Thoracic aorta (tissue), 2 donors: ENCODE measurements at regions not wholly inside any gene's neighbourhood (a gene's known extent, or its start where the extent isn't known, plus 50 kb on each side); places are given as distances from the start of the nearest gene placed in this dataset.

Experiments used
- ATAC-seq: fragments of 150-250 bp; one replicate; pipeline ENCODE4 v1.8.0; 2017; ENCODE audit warnings: low read depth; ENCODE audit not compliant: insufficient number of reproducible peaks, low FRiP score
- DNase-seq: peaks from one replicate; pipeline ENCODE4 v3.0.0-alpha.2; 2020; ENCODE audit warnings: low spot score
- H3K27ac ChIP-seq, 2 donors: fragments of 200-600 bp; sonication (generic); 1 replicate in 1 of 2; 2 replicates in 1 of 2; pipeline ENCODE4 v1.5.1; 2016; ENCODE audit warnings: mild to moderate bottlenecking in 2 of 2, moderate library complexity in 2 of 2
- H3K27me3 ChIP-seq: fragments of 200-600 bp; sonication (generic); replicated peaks from 2 replicates; pipeline ENCODE4 v1.6.0; 2016; ENCODE audit warnings: mild to moderate bottlenecking; ENCODE audit not compliant: insufficient read depth
- H3K36me3 ChIP-seq: fragments of 200-600 bp; sonication (generic); one replicate; pipeline ENCODE4 v1.5.1; 2016
- H3K4me1 ChIP-seq, 2 donors: fragments of 200-600 bp; sonication (generic); 1 replicate in 1 of 2; 2 replicates in 1 of 2; pipeline versions ENCODE4 v1.5.1 to v1.6.0; 2016; ENCODE audit warnings: low read depth in 2 of 2, mild to moderate bottlenecking in 1 of 2; ENCODE audit not compliant: control insufficient read depth in 1 of 2
- H3K4me3 ChIP-seq: fragments of 200-600 bp; sonication (generic); 2 replicates; pipeline ENCODE4 v1.5.1; 2016; ENCODE audit warnings: mild to moderate bottlenecking
- H3K9me3 ChIP-seq: fragments of 200-600 bp; sonication (generic); 2 replicates; pipeline ENCODE4 v1.5.1; 2016
- TF ChIP-seq, protein P1 (sequence below): fragments of 200-600 bp; sonication (generic); IDR thresholded peaks from one replicate; pipeline ENCODE4 v1.5.1; 2019; ENCODE audit warnings: antibody characterized with exemption

DNA sequence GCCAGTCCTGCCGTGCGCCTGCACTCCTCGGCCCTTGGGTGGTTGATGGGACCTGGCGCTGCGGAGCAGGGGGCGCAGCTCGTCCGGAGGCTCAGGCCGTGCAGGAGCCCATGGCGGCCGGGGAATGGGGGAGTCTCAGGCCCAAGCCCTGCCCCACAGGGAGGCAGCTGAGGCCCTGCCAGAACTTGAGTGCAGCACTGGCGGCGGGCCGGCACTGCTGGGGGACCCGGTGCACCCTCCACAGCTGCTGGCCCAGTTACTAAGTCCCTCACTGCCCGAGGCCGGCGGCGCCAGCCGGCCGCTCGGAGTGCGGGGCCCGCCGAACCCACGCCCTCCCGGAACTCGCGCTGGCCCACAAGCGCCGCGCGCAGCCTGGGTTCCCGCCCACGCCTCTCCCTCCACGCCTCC, 190.9 kb upstream of the MME start:
- no peak for DNase-seq
- Histone ChIP-seq H3K27ac (no peak overlapping the region), H3K36me3 (no peaks in the 10 kb centered on the region), H3K4me1 (peaks cover 0 to 13% of the 10 kb centered on the region in 2 donors), H3K27me3 (no peaks in the 10 kb centered on the region), H3K9me3 (no peaks in the 10 kb centered on the region), H3K4me3 (no peak overlapping the region)
- TF ChIP-seq, protein P1, sequence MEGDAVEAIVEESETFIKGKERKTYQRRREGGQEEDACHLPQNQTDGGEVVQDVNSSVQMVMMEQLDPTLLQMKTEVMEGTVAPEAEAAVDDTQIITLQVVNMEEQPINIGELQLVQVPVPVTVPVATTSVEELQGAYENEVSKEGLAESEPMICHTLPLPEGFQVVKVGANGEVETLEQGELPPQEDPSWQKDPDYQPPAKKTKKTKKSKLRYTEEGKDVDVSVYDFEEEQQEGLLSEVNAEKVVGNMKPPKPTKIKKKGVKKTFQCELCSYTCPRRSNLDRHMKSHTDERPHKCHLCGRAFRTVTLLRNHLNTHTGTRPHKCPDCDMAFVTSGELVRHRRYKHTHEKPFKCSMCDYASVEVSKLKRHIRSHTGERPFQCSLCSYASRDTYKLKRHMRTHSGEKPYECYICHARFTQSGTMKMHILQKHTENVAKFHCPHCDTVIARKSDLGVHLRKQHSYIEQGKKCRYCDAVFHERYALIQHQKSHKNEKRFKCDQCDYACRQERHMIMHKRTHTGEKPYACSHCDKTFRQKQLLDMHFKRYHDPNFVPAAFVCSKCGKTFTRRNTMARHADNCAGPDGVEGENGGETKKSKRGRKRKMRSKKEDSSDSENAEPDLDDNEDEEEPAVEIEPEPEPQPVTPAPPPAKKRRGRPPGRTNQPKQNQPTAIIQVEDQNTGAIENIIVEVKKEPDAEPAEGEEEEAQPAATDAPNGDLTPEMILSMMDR, result no peak
- ATAC-seq, result no peak

DNA sequence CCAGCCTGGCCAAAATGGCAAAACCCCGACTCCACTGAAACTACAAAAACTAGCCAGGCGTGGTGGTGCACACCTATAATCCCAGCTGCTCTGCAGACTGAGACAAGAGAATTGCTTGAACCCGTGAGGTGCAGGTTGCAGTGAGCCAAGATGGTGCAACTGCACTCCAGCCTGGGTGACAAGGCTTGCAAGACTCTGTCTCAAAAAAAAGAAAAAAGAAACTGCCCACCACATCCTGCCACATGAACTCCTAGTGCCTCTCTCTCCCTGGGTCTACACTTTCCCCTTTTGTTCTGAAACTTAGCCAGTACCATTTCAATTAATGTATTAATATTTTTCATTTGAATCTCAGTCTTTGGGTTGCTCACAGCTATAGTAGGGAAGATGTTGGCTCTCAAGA, 192.2 kb upstream of the MME start:
- TF ChIP-seq, protein P1, result no peak
- no peaks in the 10 kb centered on the region for H3K9me3 ChIP-seq
- DNase-seq (no peak), ATAC-seq (no peak)
- no peaks in the 10 kb centered on the region for H3K36me3 ChIP-seq
- no peak overlapping the region for H3K27ac ChIP-seq
- peaks cover 0 to 13% of the 10 kb centered on the region in 2 donors for H3K4me1 ChIP-seq
- no peak overlapping the region for H3K4me3 ChIP-seq
- H3K27me3 ChIP-seq, result no peaks in the 10 kb centered on the region

DNA sequence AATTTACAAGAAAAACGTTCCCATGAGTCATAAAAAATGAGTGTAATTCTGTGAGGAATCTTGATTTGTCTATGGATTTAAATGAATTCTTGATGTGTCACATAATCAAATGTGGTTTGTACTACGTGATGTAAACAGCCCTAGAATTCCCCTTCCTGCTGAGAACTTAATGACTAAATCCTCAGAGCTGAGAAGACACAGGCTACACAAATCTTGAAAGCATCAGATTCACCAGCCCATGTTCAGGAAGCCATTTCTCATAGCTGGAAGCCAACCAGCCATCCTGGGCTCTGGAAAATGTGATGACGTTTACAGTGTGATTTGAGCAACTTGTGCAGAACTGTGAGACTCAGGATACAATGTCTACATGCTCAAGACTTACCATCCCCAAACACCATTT, 193.7 kb upstream of the MME start:
- Histone ChIP-seq H3K4me3 (no peak overlapping the region), H3K27me3 (no peaks in the 10 kb centered on the region), H3K27ac (no peak overlapping the region), H3K36me3 (no peaks in the 10 kb centered on the region), H3K4me1 (peaks cover 0 to 13% of the 10 kb centered on the region in 2 donors), H3K9me3 (no peaks in the 10 kb centered on the region)
- DNase-seq, result no peak
- no peak for ATAC-seq
- TF ChIP-seq, protein P1, result no peak

DNA sequence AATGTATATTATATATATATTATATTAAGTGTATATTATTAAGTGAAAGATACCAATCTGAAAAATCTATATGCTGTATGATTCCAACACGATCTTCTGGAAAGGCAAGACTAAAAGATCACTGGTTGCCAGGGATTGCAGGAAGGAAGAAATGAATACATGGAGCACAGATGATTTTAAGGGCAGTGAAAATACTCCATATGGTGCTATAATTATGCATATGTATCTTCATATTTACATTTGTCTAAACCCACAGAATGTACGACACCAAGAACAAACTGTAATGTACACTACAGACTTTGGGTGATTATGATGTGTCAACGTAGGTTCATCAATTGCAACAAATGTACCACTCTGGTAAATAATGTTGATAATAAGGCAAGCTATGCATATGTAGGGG, 194.7 kb upstream of the MME start:
- TF ChIP-seq, protein P1, result no peak
- Histone ChIP-seq H3K4me3 (no peak overlapping the region), H3K9me3 (no peaks in the 10 kb centered on the region), H3K27me3 (no peaks in the 10 kb centered on the region), H3K36me3 (no peaks in the 10 kb centered on the region), H3K27ac (no peak overlapping the region), H3K4me1 (peaks cover 0 to 4% of the 10 kb centered on the region in 2 donors)
- DNase-seq (no peak), ATAC-seq (no peak)

DNA sequence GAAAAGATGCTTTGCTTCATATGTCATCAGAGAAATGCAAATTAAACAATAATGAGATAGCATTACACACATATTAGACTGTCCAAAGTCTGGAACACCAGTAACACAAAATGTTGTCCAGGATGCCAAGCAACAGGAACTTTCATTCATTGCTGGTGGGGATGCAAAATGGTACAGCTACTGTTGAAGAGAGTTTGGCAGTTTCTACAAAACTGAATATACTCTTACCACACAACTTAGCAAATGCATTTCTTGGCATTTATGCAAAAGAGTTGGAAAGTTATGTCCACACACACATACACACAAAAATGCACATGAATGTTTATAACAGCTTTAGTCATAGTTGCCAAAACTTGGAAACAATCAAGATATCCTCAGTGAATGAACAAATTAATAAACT, 195.2 kb upstream of the MME start:
- Histone ChIP-seq H3K4me3 (no peak overlapping the region), H3K27ac (no peak overlapping the region), H3K4me1 (no peaks in the 10 kb centered on the region), H3K9me3 (no peaks in the 10 kb centered on the region), H3K36me3 (no peaks in the 10 kb centered on the region), H3K27me3 (no peaks in the 10 kb centered on the region)
- DNase-seq (no peak), ATAC-seq (no peak)
- TF ChIP-seq, protein P1, result no peak
